ENCODE measurements at regions not wholly inside any gene's neighbourhood (a gene's known extent, or its start where the extent isn't known, plus 50 kb on each side); places are given as distances from the start of the nearest gene placed in this dataset.

GRCh38 chr2:207300817-207301216 lies 135.1 kb upstream of the KLF7 start (continued):
- no peak for TF ChIP-seq ZBTB33 (IDR thresholded peaks at IDR 0.05; ENCODE audit: extremely low read depth, insufficient replicate concordance, low read length)
- TF ChIP-seq POLR2AphosphoS5 (IDR thresholded peaks at IDR 0.05; ENCODE audit: low read depth, low read length), result no peak

GRCh38 chr2:207304761-207305160 lies 139.0 kb upstream of the KLF7 start:
- Histone ChIP-seq H3K27me3 (ENCODE audit: insufficient read depth, low read length) (no peaks in the 10 kb centered on the region), H3K36me3 (ENCODE audit: control insufficient read depth in 1 of 2, insufficient read depth in 2 of 2, low read length in 2 of 2) (no peaks in the 10 kb centered on the region), H3K9me3 (ENCODE audit: control insufficient read depth in 1 of 2, insufficient read depth in 1 of 2, low read depth in 1 of 2, low read length in 2 of 2) (no peaks in the 10 kb centered on the region), H3K9ac (ENCODE audit: low read length) (no peak overlapping the region), H3K4me2 (ENCODE audit: low read length) (no peak overlapping the region), H2AFZ (ENCODE audit: low read depth, low read length, poor library complexity, severe bottlenecking) (no peak overlapping the region), H4K20me1 (ENCODE audit: insufficient read depth) (no peaks in the 10 kb centered on the region), H3K27ac (ENCODE audit: low read depth, low read length) (no peak overlapping the region), H3K4me1 (ENCODE audit: control insufficient read depth in 1 of 2, insufficient read depth in 2 of 2, low read length in 2 of 2) (no peaks in the 10 kb centered on the region), H3K9me2 (ENCODE audit: insufficient read depth) (no peaks in the 10 kb centered on the region), H3K79me2 (ENCODE audit: insufficient read depth, low read length) (no peaks in the 10 kb centered on the region), H3K4me3 (replicated peaks in 1 of 2; ENCODE audit: low read depth in 1 of 2, low read length in 2 of 2) (no peak overlapping the region)
- ChIA-PET POLR2A (interaction anchor here (0.7 kb wide), 1 partner anchor 326 kb away, joined by 3 read pairs; no protein-coding TSS in a partner anchor), RAD21 (ENCODE audit: low non-redundant PET in 1 of 2, low total read pairs in 2 of 2, uncharacterized antibody in 2 of 2, unreplicated experiment in 2 of 2) (no interaction called here), CTCF (no interaction called here)
- DNase-seq (ENCODE audit: low read depth, low spot score) (no peak), ATAC-seq (no peak)
- intact Hi-C loops (cut with micrococcal nuclease), result no loop called here
- TF ChIP-seq JUND (IDR thresholded peaks at IDR 0.05), result no peak
- no TSS peak for BruUV-seq (replicated peaks)

GRCh38 chr2:207308519-207309224 lies 142.9 kb upstream of the KLF7 start:
- no peaks in the 10 kb centered on the region for H3K9me2 ChIP-seq (ENCODE audit: insufficient read depth)
- H3K27me3 ChIP-seq (ENCODE audit: insufficient read depth, low read length), result no peaks in the 10 kb centered on the region
- H3K4me3 ChIP-seq (replicated peaks in 1 of 2; ENCODE audit: low read depth in 1 of 2, low read length in 2 of 2), result no peak overlapping the region
- no TSS peak for BruUV-seq (replicated peaks)
- ChIA-PET POLR2A (no interaction called here), RAD21 (ENCODE audit: low non-redundant PET in 1 of 2, low total read pairs in 2 of 2, uncharacterized antibody in 2 of 2, unreplicated experiment in 2 of 2) (no interaction called here), CTCF (no interaction called here)
- H2AFZ ChIP-seq (ENCODE audit: low read depth, low read length, poor library complexity, severe bottlenecking), result no peak overlapping the region
- H3K4me2 ChIP-seq (ENCODE audit: low read length), result no peak overlapping the region
- H3K4me1 ChIP-seq (ENCODE audit: control insufficient read depth in 1 of 2, insufficient read depth in 2 of 2, low read length in 2 of 2), result peaks cover 8 to 9% of the 10 kb centered on the region in 2 experiments
- DNase-seq (ENCODE audit: low read depth, low spot score), result no peak
- no peaks in the 10 kb centered on the region for H3K79me2 ChIP-seq (ENCODE audit: insufficient read depth, low read length)
- H3K36me3 ChIP-seq (ENCODE audit: control insufficient read depth in 1 of 2, insufficient read depth in 2 of 2, low read length in 2 of 2), result no peaks in the 10 kb centered on the region
- H3K27ac ChIP-seq (ENCODE audit: low read depth, low read length), result no peak overlapping the region
- ATAC-seq, result no peak
- intact Hi-C loops (cut with micrococcal nuclease), result no loop called here
- H3K9me3 ChIP-seq (ENCODE audit: control insufficient read depth in 1 of 2, insufficient read depth in 1 of 2, low read depth in 1 of 2, low read length in 2 of 2), result no peaks in the 10 kb centered on the region
- no peak for TF ChIP-seq ZFX (IDR thresholded peaks at IDR 0.05)
- TF ChIP-seq EGR1 (IDR thresholded peaks at IDR 0.05; ENCODE audit: low read depth), result no peak
- TF ChIP-seq REST (IDR thresholded peaks at IDR 0.05; ENCODE audit: low read depth), result peak; percentile 30; the same call in 1 of the 2 replicates
- no peak for TF ChIP-seq SIN3A (IDR thresholded peaks at IDR 0.05; ENCODE audit: low read depth)
- no peaks in the 10 kb centered on the region for H4K20me1 ChIP-seq (ENCODE audit: insufficient read depth)
- no peak overlapping the region for H3K9ac ChIP-seq (ENCODE audit: low read length)
